ENCODE measurements at regions not wholly inside any gene's neighbourhood (a gene's known extent, or its start where the extent isn't known, plus 50 kb on each side); places are given as distances from the start of the nearest gene placed in this dataset.

DNA sequence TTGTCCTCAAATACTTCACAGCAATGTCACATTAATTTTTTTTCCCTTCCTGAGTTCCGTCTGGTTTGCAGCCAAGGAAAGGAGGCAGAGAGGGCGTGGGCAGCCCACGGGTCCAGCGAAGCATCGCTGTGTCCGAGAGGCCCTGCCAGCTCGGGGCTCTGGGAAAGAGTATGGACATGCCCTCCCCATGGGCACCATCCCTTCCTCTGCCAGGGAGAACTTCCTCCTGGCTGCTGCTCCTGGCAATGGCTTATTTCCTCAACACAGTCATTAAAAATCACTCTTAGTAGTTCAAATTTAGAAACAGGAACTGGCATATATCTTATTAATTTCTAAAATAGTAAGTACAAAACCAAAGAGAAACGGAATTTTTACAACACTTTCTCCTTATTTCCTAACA is 115.4 kb downstream of the RIPK4 start:
- no peak for TF ChIP-seq CTCF (conservative IDR thresholded peaks at IDR 0.05 in 1 of 2, IDR thresholded peaks at IDR 0.05 in 1 of 2; ENCODE audit: low read depth in 1 of 2, low read length in 2 of 2)
- no peak for TF ChIP-seq EZH2 (IDR thresholded peaks at IDR 0.05; ENCODE audit: low read length, missing control alignments)

Measured in fibroblast of lung (primary cell).